Neural progenitor cell (in vitro differentiated cells): ENCODE measurements at regions not wholly inside any gene's neighbourhood (a gene's known extent, or its start where the extent isn't known, plus 50 kb on each side); places are given as distances from the start of the nearest gene placed in this dataset.

Experiments used
- DNase-seq: peaks from one replicate; pipeline ENCODE4 v3.0.0-alpha.2; 2016; ENCODE audit warnings: low spot score
- H2AFZ ChIP-seq: fragments of 200-600 bp; sonication (generic); replicated peaks from 2 replicates; pipeline ENCODE4 v1.6.1; 2016; ENCODE audit warnings: antibody characterized with exemption
- H3F3A ChIP-seq: fragments of 200-600 bp; sonication (generic); 2 replicates; pipeline ENCODE4 v1.6.1; 2016; ENCODE audit warnings: antibody characterized with exemption, low read depth
- H3K27ac ChIP-seq: fragments of 200-600 bp; sonication (generic); 2 replicates; pipeline ENCODE4 v1.5.1; 2016; ENCODE audit warnings: mild to moderate bottlenecking
- H3K27me3 ChIP-seq: fragments of 200-600 bp; sonication (generic); 2 replicates; pipeline ENCODE4 v1.6.1; 2016; ENCODE audit warnings: mild to moderate bottlenecking, moderate library complexity
- H3K36me3 ChIP-seq: fragments of 200-600 bp; sonication (generic); 2 replicates; pipeline ENCODE4 v1.5.1; 2016
- H3K4me1 ChIP-seq: fragments of 200-600 bp; sonication (generic); 2 replicates; pipeline ENCODE4 v1.6.1; 2016; ENCODE audit warnings: mixed run types
- H3K4me2 ChIP-seq: fragments of 200-600 bp; sonication (generic); 2 replicates; pipeline ENCODE4 v1.6.1; 2016
- H3K4me3 ChIP-seq: fragments of 200-600 bp; sonication (generic); 2 replicates; pipeline ENCODE4 v1.5.1; 2016
- H3K79me2 ChIP-seq: fragments of 200-600 bp; sonication (generic); 2 replicates; pipeline ENCODE4 v1.6.1; 2016; ENCODE audit warnings: low read depth
- H3K9ac ChIP-seq: fragments of 200-600 bp; sonication (generic); 2 replicates; pipeline ENCODE4 v1.6.1; 2016
- H3K9me3 ChIP-seq: fragments of 200-600 bp; sonication (generic); 2 replicates; pipeline ENCODE4 v1.5.1; 2016; ENCODE audit warnings: low read depth
- H4K20me1 ChIP-seq: fragments of 200-600 bp; sonication (generic); 2 replicates; pipeline ENCODE4 v1.6.1; 2016; ENCODE audit warnings: low read depth
- H3K27ac Mint-ChIP-seq: 3 replicates; pipeline ENCODE4 v1.8.0; 2021; ENCODE audit warnings: mixed read lengths
- H3K27me3 Mint-ChIP-seq: 2 replicates; pipeline ENCODE4 v1.8.0; 2022; ENCODE audit warnings: low read depth, mild to moderate bottlenecking, inconsistent platforms, moderate library complexity, mixed read lengths; ENCODE audit not compliant: insufficient read depth
- H3K36me3 Mint-ChIP-seq: 3 replicates; pipeline ENCODE4 v1.8.0; 2021; ENCODE audit warnings: mixed read lengths
- H3K4me1 Mint-ChIP-seq: 3 replicates; pipeline ENCODE4 v1.8.0; 2021; ENCODE audit warnings: mixed read lengths
- H3K4me3 Mint-ChIP-seq: 3 replicates; pipeline ENCODE4 v1.8.0; 2021; ENCODE audit warnings: mild to moderate bottlenecking, moderate library complexity, mixed read lengths
- H3K9me3 Mint-ChIP-seq: 3 replicates; pipeline ENCODE4 v1.8.0; 2020; ENCODE audit warnings: mixed read lengths
- EZH2 ChIP-seq: fragments of 200-600 bp; sonication (generic); IDR thresholded peaks from 2 replicates; pipeline ENCODE4 v1.6.1; 2017; ENCODE audit warnings: antibody characterized with exemption, mild to moderate bottlenecking, moderate library complexity
- EZH2phosphoT487 ChIP-seq: fragments of 200-600 bp; sonication (generic); IDR thresholded peaks from 2 replicates; pipeline ENCODE4 v1.6.1; 2017; ENCODE audit warnings: antibody characterized with exemption
- TF ChIP-seq, protein P1 (sequence below): fragments of 200-600 bp; sonication (generic); IDR thresholded peaks from 2 replicates; pipeline ENCODE4 v1.5.1; 2017; ENCODE audit warnings: antibody characterized with exemption, mild to moderate bottlenecking

DNA sequence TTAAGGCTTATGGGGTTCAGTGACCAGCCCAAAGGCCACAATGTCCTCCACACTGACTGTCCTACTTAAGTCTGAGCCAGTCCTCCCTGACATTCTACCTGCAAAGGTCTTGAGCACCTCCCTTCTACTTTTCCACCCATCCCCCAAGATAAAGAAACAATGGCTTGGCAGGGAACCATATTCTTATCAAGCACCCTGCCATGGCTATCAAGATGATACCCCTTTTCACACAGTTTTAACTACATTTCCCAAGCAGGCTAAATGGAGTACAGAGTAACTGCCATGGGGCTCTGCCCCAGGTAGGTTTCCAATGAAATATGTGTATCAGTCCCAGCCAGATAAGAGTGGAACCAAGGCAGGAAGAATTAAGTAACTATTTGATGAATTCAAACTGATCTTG lies 85.9 kb upstream of the MOCS1 start:
- Histone ChIP-seq H2AFZ (no peak overlapping the region), H3K4me3 (no peak overlapping the region), H3K79me2 (no peaks in the 10 kb centered on the region), H3K36me3 (no peaks in the 10 kb centered on the region), H3K4me1 (no peaks in the 10 kb centered on the region), H3F3A (no peaks in the 10 kb centered on the region), H3K4me2 (no peak overlapping the region), H4K20me1 (no peaks in the 10 kb centered on the region), H3K9ac (no peak overlapping the region), H3K9me3 (no peaks in the 10 kb centered on the region), H3K27ac (no peak overlapping the region), H3K27me3 (no peaks in the 10 kb centered on the region)
- no peak overlapping the region for H3K4me3 Mint-ChIP-seq
- H3K36me3 Mint-ChIP-seq, result no peaks in the 10 kb centered on the region
- peaks cover 4% of the 10 kb centered on the region for H3K27me3 Mint-ChIP-seq
- no peaks in the 10 kb centered on the region for H3K4me1 Mint-ChIP-seq
- no peak for DNase-seq
- H3K27ac Mint-ChIP-seq, result no peak overlapping the region
- TF ChIP-seq, protein P1, sequence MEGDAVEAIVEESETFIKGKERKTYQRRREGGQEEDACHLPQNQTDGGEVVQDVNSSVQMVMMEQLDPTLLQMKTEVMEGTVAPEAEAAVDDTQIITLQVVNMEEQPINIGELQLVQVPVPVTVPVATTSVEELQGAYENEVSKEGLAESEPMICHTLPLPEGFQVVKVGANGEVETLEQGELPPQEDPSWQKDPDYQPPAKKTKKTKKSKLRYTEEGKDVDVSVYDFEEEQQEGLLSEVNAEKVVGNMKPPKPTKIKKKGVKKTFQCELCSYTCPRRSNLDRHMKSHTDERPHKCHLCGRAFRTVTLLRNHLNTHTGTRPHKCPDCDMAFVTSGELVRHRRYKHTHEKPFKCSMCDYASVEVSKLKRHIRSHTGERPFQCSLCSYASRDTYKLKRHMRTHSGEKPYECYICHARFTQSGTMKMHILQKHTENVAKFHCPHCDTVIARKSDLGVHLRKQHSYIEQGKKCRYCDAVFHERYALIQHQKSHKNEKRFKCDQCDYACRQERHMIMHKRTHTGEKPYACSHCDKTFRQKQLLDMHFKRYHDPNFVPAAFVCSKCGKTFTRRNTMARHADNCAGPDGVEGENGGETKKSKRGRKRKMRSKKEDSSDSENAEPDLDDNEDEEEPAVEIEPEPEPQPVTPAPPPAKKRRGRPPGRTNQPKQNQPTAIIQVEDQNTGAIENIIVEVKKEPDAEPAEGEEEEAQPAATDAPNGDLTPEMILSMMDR, result no peak
- TF ChIP-seq EZH2phosphoT487, result no peak
- TF ChIP-seq EZH2, result no peak
- peaks cover 15% of the 10 kb centered on the region for H3K9me3 Mint-ChIP-seq

DNA sequence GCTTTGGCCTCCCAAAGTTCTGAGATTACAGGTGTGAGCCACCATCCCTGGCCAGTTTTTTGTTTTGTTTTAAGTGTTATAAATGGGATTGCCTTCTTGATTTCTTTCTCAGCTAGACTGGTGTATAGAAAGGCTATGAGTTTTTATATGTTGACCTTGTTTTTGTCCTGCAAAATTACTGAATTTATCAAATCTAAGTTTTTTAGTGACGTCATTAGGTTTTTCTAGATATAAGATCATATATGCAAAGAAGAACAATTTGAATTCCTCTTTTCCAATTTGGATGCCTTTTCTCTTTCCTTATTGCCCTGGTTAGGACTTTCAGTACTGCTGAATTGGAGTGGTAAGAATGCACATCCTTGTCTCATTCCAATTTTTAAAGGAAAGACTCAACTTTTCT lies 81.3 kb upstream of the MOCS1 start:
- no peaks in the 10 kb centered on the region for H3F3A ChIP-seq
- DNase-seq, result no peak
- no peak overlapping the region for H3K4me3 ChIP-seq
- no peaks in the 10 kb centered on the region for H3K36me3 Mint-ChIP-seq
- TF ChIP-seq EZH2, result no peak
- no peak for TF ChIP-seq EZH2phosphoT487
- TF ChIP-seq, protein P1, result no peak
- H2AFZ ChIP-seq, result no peak overlapping the region
- H3K27me3 Mint-ChIP-seq, result peaks cover 7% of the 10 kb centered on the region
- no peak overlapping the region for H3K4me3 Mint-ChIP-seq
- H3K9me3 ChIP-seq, result no peaks in the 10 kb centered on the region
- no peaks in the 10 kb centered on the region for H4K20me1 ChIP-seq
- H3K27me3 ChIP-seq, result no peaks in the 10 kb centered on the region
- no peak overlapping the region for H3K27ac Mint-ChIP-seq
- H3K36me3 ChIP-seq, result no peaks in the 10 kb centered on the region
- H3K9ac ChIP-seq, result no peak overlapping the region
- H3K9me3 Mint-ChIP-seq, result peaks cover 15% of the 10 kb centered on the region
- H3K4me1 ChIP-seq, result no peaks in the 10 kb centered on the region
- no peaks in the 10 kb centered on the region for H3K4me1 Mint-ChIP-seq
- H3K27ac ChIP-seq, result no peak overlapping the region
- no peaks in the 10 kb centered on the region for H3K79me2 ChIP-seq
- H3K4me2 ChIP-seq, result no peak overlapping the region

GRCh38 chr6:40011844-40012243 lies 77.6 kb upstream of the MOCS1 start:
- H3K9me3 Mint-ChIP-seq, result peaks cover 7% of the 10 kb centered on the region
- H3K27me3 Mint-ChIP-seq, result peaks cover 3% of the 10 kb centered on the region
- no peak for DNase-seq

More at GRCh38 chr6:40011844-40012243, 77.6 kb upstream of the MOCS1 start:
- Mint-ChIP-seq H3K4me1 (no peaks in the 10 kb centered on the region), H3K4me3 (no peak overlapping the region), H3K27ac (no peak overlapping the region), H3K36me3 (no peaks in the 10 kb centered on the region)
- Histone ChIP-seq H3K27me3 (no peaks in the 10 kb centered on the region), H3K4me1 (no peaks in the 10 kb centered on the region), H3K4me3 (no peak overlapping the region), H3F3A (no peaks in the 10 kb centered on the region), H3K27ac (no peak overlapping the region), H3K36me3 (no peaks in the 10 kb centered on the region), H3K79me2 (no peaks in the 10 kb centered on the region), H3K9me3 (no peaks in the 10 kb centered on the region), H3K4me2 (no peak overlapping the region), H4K20me1 (no peaks in the 10 kb centered on the region), H2AFZ (no peak overlapping the region), H3K9ac (no peak overlapping the region)
- TF ChIP-seq EZH2phosphoT487 (no peak), EZH2 (no peak)
- TF ChIP-seq, protein P1, result no peak
